A673 (cell line): ENCODE measurements at regions not wholly inside any gene's neighbourhood (a gene's known extent, or its start where the extent isn't known, plus 50 kb on each side); places are given as distances from the start of the nearest gene placed in this dataset.

ENCODE experiments used
- CTCF ChIP-seq: fragments of 300-800, 200-600 bp; sonication (generic); conservative IDR thresholded peaks from 2 replicates; pipeline ENCODE4 v1.5.1; 2017; ENCODE audit warnings: low read depth, mild to moderate bottlenecking, antibody characterized with exemption, low read length, moderate library complexity, mixed read lengths
- EZH2 ChIP-seq: fragments of 200-600 bp; sonication (generic); IDR thresholded peaks from 2 replicates; pipeline ENCODE4 v1.6.1; 2017; ENCODE audit warnings: borderline replicate concordance, low read depth, mild to moderate bottlenecking, mixed read lengths, antibody characterized with exemption, low read length; ENCODE audit not compliant: poor library complexity, severe bottlenecking

- TF ChIP-seq CTCF (no peak), EZH2 (no peak)
Measured at GRCh38 chr20:11982955-11983470, 65.3 kb downstream of the BTBD3 start.
